ENCODE measurements at regions not wholly inside any gene's neighbourhood (a gene's known extent, or its start where the extent isn't known, plus 50 kb on each side); places are given as distances from the start of the nearest gene placed in this dataset.
"Not testable (repeated sequence)": the region's sequence is repeated elsewhere in the genome, so short reads cannot be mapped to it uniquely, and the experiment has no call there.

DNA sequence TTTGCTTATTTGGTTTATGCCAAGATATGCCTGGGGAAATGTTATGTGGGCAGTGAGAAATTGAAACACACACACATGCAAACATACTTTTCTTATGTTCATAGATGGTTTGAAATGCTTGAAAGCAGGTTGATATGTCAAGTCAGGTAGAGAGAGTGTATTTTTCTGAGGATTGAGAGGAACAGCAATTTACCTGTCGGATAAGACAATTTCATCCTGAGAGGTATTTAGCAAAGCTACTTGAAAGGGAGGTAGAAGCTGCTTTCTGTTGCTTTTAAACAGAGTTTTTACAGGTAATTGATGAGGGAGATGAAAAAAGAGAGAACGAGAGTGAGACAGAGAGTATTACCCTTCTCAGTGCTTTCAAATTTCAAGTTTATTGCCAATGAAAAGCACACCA, 854.3 kb downstream of the CDH8 start:
- no peak for DNase-seq (ENCODE audit: low spot score)

DNA sequence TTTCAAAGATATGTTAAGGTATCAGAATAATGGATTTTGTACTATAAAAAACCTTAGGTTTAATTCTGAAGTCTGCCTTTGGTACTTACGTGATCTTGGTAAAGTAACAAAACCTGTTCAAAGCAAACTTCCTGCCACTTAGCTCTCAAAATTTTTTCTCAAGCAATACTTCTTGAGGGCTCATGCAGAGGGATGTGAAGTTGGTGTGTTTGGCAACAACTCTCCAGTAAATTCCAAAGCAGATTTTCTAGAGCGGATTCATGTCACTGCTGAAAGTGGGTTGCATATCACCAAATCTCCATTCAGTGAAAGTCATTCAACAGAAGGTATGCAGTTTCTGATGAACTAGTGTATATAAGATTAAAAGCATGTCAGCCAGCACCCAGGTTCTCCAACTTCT, 856.7 kb downstream of the CDH8 start:
- DNase-seq (ENCODE audit: low spot score) = no peak

DNA sequence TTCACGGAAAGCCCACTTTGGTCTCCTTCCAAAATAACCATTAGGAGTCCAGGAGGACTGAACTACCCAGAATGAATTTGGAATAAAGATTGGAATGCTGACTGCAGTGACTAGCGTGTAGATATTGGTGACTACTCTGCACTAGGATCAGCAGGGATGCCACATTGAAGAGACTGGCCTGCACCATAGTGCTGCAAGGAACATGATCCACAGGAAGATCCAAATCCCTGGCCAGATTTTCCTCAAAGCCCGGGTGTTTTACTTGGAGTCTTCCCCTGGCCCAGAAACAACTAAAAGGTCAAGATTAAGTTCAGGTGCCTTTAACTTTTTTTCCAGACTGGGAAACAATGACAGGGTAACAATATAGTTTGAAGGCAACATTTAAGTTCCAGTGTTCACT, 870.4 kb downstream of the CDH8 start:
- no peak for DNase-seq (ENCODE audit: low spot score)

- no peak for DNase-seq (ENCODE audit: low spot score)
Observed at GRCh38 chr16:61150351-61150750, 885.9 kb downstream of the CDH8 start.

DNA sequence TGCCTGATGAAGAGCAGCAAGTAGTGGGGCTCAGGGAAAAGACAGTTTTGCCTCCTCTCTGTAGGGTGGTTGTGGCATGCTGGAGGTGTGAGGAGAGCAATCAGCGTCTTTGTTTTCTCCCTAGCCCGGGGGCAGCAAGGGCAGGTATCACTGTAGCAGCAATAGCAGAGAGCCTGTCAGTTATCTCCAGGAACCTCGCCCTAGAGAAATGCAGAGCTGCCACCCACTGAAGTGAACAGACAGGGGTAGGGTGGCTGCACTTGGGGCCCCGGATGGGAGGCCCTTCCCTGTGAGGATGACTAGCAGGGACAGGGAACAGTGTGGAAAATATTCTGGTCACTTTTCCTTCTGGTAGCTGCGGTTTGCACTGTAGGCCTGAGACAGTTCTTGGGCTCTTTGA, 886.5 kb downstream of the CDH8 start:
- no peak for DNase-seq (ENCODE audit: low spot score)

- DNase-seq (ENCODE audit: low spot score) = no peak
Observed at GRCh38 chr16:61148930-61149329, 887.3 kb downstream of the CDH8 start.

GRCh38 chr16:61146429-61146828, 889.8 kb downstream of the CDH8 start:
- no peak for DNase-seq (ENCODE audit: low spot score)

GRCh38 chr16:61131447-61131846, 904.8 kb downstream of the CDH8 start:
- peak; percentile 8 for DNase-seq (ENCODE audit: low spot score)

DNA sequence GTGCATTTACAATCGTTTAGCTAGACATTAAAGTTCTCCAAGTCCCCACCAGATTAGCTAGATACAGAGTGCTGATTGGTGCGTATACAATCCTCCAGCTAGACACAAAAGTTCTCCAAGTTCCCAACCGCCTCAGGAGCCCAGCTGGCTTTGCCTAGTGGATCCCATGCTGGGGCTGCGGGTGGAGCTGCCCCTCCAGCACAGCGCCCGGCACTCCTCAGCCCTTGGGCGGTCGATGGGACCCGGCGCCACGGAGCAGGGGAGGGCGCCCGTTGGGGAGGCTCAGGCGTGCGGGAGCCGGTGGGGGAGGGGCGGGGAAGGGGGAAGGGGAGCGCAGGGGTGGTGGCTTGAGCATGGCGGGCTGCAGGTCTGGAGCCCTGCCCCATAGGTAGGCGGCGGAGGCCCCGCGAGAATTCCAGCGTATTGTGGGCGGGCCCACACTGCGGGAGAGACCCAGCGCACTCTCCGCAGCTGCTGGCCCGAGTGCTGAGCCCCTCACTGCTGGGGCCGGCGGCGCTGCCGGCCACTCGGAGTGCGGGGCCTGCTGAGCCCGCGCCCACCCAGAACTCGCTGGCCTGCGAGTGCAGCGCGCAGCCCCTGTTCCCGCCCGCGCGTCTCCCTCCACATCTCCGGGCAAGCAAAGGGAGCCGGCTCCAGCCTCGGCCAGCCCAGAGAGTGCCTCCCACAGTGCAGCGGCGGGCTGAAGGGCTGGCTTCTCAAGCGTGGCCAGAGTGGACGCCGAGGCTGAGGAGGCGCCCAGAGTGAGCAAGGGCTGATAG, 907.5 kb downstream of the CDH8 start:
- DNase-seq (ENCODE audit: low spot score) = no peak

GRCh38 chr16:61105544-61105943, 930.7 kb downstream of the CDH8 start:
- no peak for DNase-seq (ENCODE audit: low spot score)

DNA sequence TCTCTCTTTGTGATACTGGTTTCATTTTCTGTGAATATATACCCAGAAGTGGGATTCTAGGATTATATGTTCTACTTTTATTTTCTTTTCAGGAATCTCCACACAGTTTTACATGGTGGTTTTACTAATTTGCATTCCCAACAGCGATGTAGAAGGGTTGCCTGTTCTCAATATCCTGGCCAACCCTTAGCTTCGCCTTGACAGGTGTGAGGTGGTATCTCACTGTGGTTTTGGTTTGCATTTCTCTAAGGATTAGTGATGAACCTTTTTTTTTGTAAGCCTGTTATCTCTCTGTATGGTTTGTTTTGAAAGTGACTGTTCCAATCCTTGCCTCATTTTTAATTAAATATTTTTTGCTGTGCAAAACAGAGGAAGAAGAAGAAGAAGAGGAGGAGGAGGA, 937.7 kb downstream of the CDH8 start:
- DNase-seq (ENCODE audit: low spot score) = no peak

- not testable (repeated sequence) for DNase-seq (ENCODE audit: low spot score)
Observed at GRCh38 chr16:61091300-61091699, 944.9 kb downstream of the CDH8 start.

DNA sequence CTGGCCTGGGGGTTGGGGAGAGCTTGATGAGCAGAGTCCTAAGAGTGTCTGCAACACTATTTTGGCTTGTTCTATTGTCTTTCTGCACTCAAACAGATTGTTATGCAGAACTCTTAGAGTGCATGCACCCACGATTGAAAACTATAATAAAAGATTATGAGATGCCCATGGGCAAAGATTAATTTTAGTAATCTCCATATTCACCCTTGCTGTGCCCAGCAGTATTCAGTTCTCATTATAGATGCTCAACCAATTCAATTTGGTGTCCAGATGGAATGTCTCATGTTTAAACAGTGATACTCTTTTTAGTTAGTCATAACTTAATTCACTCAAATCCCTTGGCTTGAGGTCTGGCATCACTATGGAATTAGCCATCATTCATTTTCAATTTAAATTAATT, 952.5 kb downstream of the CDH8 start:
- no peak for DNase-seq (ENCODE audit: low spot score)

DNA sequence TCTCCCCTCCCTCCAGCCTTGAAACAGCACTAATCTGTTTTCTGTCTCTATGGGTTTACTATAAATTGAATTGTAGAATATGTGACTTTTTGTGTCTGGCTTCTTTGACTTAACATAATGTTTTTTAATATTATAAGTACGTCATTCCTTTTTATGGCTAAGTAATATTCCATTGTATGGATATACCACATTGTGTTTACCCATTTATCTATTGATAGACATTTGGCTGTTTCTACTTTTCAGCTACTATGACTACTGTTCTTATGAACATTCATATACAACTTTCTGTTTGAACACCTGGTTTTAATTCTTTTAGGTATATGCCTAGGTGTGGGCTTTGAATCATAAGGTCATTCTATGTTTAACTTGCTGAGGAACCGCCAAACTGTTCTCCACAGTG, 961.9 kb downstream of the CDH8 start:
- no peak for DNase-seq (ENCODE audit: low spot score)

GRCh38 chr16:61057635-61058034, 978.6 kb downstream of the CDH8 start:
- no peak for DNase-seq (ENCODE audit: low spot score)

DNA sequence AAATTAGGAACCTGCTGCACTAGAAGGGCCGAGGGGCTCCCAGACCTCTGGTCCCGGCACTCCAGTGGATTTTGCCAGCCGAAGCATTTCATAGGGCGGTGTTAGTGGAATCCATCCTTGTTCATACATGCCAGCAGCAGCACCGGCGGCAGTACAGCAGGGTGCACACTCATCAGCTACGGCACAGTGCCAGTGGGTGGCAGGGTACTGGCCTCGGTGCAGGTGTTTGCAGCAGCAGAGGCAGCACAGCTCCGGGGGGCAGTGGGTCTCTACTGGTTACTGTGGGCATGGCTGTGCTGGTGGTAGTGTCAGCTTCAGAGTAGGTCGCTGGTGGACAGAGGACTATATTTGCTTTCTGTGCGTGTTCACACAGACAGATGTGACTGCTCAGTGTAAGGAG, 985.7 kb downstream of the CDH8 start:
- no peak for DNase-seq (ENCODE audit: low spot score)

DNA sequence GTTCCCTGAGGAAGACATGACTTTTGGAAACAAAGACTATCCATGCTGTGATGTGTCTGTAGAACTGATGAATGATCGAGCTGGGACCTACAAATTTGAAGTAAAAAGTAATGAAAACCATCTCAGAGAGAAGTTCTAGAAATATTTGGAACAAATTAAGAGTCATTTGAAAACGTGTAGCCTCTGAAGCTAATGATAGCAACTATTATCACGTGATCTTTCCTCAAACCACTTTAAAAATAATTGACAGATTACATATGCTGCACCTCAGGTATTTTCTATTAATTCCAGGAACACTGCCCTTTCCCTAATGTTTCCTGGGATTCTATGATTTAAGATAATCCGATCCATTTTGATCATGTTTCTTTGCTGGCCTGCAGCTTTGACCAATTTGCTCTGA, 990.3 kb downstream of the CDH8 start:
- no peak for DNase-seq (ENCODE audit: low spot score)

DNA sequence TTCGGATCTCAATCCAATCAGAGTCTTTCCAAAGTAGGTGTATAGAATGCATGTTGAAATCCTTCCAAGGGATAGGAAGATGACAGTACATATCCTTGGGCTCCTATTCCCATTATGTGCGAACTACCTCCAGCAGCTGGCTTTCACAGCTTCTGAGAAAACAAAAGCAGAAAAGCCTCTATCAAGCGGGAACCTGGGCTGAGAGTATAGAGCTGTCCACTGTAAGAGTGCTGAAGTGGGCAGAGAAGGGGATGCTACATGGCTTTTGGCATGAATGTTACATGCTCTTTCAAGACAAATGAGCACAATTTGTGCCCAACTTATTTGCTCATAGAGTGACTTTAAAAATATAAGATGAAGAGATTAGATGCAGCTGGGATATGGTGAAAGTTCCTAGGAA, 993.5 kb downstream of the CDH8 start:
- peak; percentile 43 for DNase-seq (ENCODE audit: low spot score)

- no peak for DNase-seq (ENCODE audit: low spot score)
Observed at GRCh38 chr16:61030616-61031015, 1005.6 kb downstream of the CDH8 start.

- no peak for DNase-seq (ENCODE audit: low spot score)
Observed at GRCh38 chr16:61024180-61024900, 1011.9 kb downstream of the CDH8 start.

DNA sequence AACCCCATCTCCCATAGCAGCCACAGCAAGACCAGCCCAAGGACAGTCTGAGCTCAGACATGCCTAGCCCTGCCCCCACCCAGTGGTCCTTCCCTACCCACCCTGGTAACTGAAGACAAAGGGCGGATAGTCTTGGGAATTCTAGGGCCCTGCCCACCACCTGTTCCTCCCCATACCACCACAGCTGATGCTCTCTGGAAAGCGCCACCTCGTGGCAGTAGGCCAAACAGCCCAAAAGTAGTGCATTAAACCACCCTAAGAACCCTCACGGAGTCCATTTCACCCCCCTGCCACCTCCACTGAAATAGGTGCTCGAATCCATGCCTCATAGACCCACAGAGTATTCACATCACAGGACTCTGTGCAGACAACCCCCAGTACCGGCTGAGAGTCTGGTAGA, 1021.4 kb downstream of the CDH8 start:
- no peak for DNase-seq (ENCODE audit: low spot score)

DNA sequence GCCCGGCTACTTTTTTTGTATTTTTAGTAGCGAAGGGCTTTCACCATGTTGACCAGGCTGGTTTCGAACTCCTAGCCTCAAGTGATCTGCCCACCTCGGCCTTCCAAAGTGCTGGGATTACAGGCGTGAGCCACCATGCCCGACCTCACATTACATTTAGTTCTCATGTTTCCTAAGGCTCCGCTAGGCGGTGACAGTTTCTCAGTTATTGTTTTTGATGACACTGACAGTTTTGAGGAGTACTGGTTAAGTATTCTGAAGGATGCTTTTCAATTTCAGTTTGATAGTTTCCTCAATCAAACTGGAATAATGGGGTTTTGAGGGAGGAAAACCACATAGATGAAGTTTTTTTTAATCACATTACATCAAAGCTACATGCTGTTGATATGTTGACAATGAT, 1028.5 kb downstream of the CDH8 start:
- DNase-seq (ENCODE audit: low spot score) = no peak

DNA sequence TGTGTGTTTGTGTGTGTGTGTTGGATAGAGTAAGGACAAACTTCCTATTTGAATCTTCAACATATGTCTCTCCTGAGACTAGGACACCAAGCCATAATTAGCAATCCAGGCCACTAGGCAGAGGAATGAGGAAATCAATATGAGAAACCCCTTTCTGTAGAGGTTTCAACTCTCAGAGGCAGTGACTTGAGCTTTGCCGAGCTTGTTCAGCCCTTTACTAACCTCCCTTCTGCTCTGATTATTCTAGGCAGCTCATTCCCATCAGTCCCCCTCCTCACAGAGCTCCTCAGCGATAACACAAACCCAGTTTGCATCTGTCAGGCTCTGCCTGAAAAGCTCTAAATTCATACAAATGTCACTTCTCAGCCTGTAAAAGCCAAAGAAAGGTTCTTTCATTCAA, 1030.3 kb downstream of the CDH8 start:
- no peak for DNase-seq (ENCODE audit: low spot score)

Measured in iPS-NIHi11 (cell line).